Epithelial cell of proximal tubule (primary cell): ENCODE measurements at regions not wholly inside any gene's neighbourhood (a gene's known extent, or its start where the extent isn't known, plus 50 kb on each side); places are given as distances from the start of the nearest gene placed in this dataset.

Experiments
- DNase-seq: peaks from one replicate; pipeline ENCODE4 v3.0.0-alpha.2; 2011; ENCODE audit warnings: low read depth
- H3K4me3 ChIP-seq: 2 replicates; pipeline ENCODE4 v1.5.1; 2011; ENCODE audit warnings: low read depth, mild to moderate bottlenecking, low read length
- CTCF ChIP-seq: conservative IDR thresholded peaks from 2 replicates; pipeline ENCODE4 v1.5.1; 2012; ENCODE audit warnings: low read depth, mild to moderate bottlenecking, low read length

- H3K4me3 ChIP-seq = no peak overlapping the region
- DNase-seq = no peak
- TF ChIP-seq CTCF = no peak
Measured at GRCh38 chr10:43942096-43942850, 293.6 kb upstream of the ZNF32 start.

GRCh38 chr10:43940898-43941837 is 292.5 kb upstream of the ZNF32 start:
- no peak for DNase-seq

DNA sequence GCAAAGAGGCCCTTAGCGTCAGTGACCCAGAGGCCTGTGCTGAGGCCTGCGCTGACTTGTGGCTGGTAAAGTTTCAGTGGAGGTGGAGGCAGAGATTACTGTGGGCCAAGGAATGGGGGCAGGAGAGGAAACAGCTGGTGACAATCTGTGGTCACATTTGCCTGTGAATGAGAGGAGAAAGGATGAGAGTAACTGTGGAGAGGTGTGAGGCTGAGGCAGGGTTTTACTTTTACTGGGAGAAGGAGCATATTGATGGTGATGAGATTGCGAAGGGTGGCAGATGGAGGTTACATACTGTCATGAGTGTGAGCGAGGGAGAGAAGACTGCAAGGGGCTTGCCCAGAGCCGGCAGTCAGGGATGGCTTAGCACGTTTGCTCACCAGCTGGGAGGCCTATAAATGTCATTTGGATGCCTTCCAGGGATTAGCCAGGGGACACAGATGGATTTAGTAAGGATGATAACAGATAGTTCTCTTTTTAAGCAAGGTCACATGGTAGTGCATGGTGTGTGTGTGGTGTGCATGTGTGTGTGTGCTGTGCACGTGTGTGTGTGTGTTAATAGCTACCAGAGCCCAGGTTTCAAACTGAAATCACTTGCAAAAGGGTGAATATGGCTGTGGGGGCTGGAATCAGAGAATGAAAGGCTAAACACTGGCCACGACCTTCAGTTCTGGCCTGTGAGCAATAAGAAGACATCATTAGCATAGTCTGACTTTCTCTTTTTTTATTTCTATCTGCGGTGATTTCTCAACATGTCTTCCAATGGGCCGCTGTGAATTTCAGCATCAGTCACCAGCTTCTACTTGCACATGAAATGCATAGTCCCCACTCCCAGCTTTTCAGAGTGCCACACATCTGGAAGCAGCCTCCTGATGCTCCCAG is 291.5 kb upstream of the ZNF32 start:
- no peak for TF ChIP-seq CTCF
- H3K4me3 ChIP-seq = no peak overlapping the region
- no peak for DNase-seq

More at GRCh38 chr10:43940898-43941837, 292.5 kb upstream of the ZNF32 start:
- no peak overlapping the region for H3K4me3 ChIP-seq
- no peak for TF ChIP-seq CTCF

GRCh38 chr10:43939389-43939938 is 290.8 kb upstream of the ZNF32 start:
- no peak for TF ChIP-seq CTCF
- H3K4me3 ChIP-seq = no peak overlapping the region
- DNase-seq = no peak

DNA sequence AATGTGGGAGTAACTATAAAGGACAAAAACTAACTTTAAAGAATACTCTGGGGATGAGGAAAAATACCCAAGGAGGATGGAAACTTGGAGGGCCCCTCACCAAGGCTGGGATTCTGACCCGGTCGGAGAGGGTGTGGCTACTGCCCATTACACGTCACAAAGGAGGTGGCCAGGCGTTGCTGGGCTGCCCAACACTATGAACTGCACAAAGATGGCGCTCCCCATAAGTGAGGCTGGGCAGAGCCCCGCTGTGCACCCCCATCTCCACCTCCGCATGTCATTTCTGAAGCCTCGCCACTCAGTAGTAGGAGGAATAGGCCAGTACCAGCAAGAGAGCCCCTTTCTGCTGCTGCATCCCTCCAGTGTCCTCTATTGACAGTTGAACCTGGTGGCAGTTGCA is 290.1 kb upstream of the ZNF32 start:
- no peak for DNase-seq
- H3K4me3 ChIP-seq = no peak overlapping the region
- TF ChIP-seq CTCF = no peak

- no peak for TF ChIP-seq CTCF
- DNase-seq = no peak
- no peak overlapping the region for H3K4me3 ChIP-seq
Measured at GRCh38 chr10:43931308-43931930, 282.7 kb upstream of the ZNF32 start.
